OCI-LY3 (cell line): ENCODE measurements at regions not wholly inside any gene's neighbourhood (a gene's known extent, or its start where the extent isn't known, plus 50 kb on each side); places are given as distances from the start of the nearest gene placed in this dataset.

Source experiments
- H2AFZ ChIP-seq: fragments of 200-600, 300-600 bp; shearing (Covaris generic); 2 replicates; pipeline ENCODE4 v1.6.0; 2014; ENCODE audit warnings: antibody characterized with exemption, low read depth, low read length
- H3K27ac ChIP-seq: fragments of 200-600, 300-600 bp; sonication (generic); 2 replicates; pipeline ENCODE4 v1.5.1; 2014; ENCODE audit warnings: mild to moderate bottlenecking, low read length, moderate library complexity, mixed read lengths
- H3K27me3 ChIP-seq: fragments of 200-600, 300-600 bp; sonication (generic); 2 replicates; pipeline ENCODE4 v1.6.1; 2014; ENCODE audit warnings: low read depth, low read length, mixed read lengths
- H3K36me3 ChIP-seq: fragments of 200-600, 300-600 bp; sonication (generic); replicated peaks from 2 replicates; pipeline ENCODE3; 2014; ENCODE audit warnings: low read depth, low read length, mixed read lengths
- H3K4me1 ChIP-seq: fragments of 300-600, 200-600 bp; sonication (generic); 2 replicates; pipeline ENCODE4 v1.6.1; 2014; ENCODE audit warnings: low read length, mixed read lengths
- H3K4me2 ChIP-seq: fragments of 200-600, 300-600 bp; sonication (generic); 2 replicates; pipeline ENCODE4 v1.6.1; 2014; ENCODE audit warnings: low read length, mixed read lengths
- H3K4me3 ChIP-seq: fragments of 300-600, 200-600 bp; sonication (generic); 2 replicates; pipeline ENCODE4 v1.5.1; 2014; ENCODE audit warnings: antibody characterized with exemption, mild to moderate bottlenecking, low read length, moderate library complexity
- H3K79me2 ChIP-seq: fragments of 300-600, 200-600 bp; shearing (Covaris generic); 2 replicates; pipeline ENCODE4 v1.6.1; 2014; ENCODE audit warnings: mild to moderate bottlenecking, low read length, mixed read lengths
- H3K9ac ChIP-seq: fragments of 300-600, 200-600 bp; shearing (Covaris generic); 2 replicates; pipeline ENCODE4 v1.6.0; 2014; ENCODE audit warnings: mild to moderate bottlenecking, low read length, moderate library complexity
- H3K9me3 ChIP-seq: fragments of 200-600, 300-600 bp; shearing (Covaris generic); 2 replicates; pipeline ENCODE4 v1.6.1; 2014; ENCODE audit warnings: low read length, mixed read lengths; ENCODE audit not compliant: insufficient read depth
- H4K20me1 ChIP-seq: fragments of 200-600, 300-600 bp; sonication (generic); 2 replicates; pipeline ENCODE4 v1.6.1; 2016; ENCODE audit warnings: low read length, mixed read lengths; ENCODE audit not compliant: insufficient read depth
- EZH2phosphoT487 ChIP-seq: fragments of 200-600 bp; shearing (Covaris generic); IDR thresholded peaks from 2 replicates; pipeline ENCODE4 v1.6.1; 2018; ENCODE audit warnings: antibody characterized with exemption, mixed run types, low read depth
- TF ChIP-seq, protein P1 (sequence below): fragments of 200-600, 300-600 bp; sonication (generic); IDR thresholded peaks from 2 replicates; pipeline ENCODE4 v1.5.1; 2014; ENCODE audit warnings: antibody characterized with exemption, low read length, low read depth

DNA sequence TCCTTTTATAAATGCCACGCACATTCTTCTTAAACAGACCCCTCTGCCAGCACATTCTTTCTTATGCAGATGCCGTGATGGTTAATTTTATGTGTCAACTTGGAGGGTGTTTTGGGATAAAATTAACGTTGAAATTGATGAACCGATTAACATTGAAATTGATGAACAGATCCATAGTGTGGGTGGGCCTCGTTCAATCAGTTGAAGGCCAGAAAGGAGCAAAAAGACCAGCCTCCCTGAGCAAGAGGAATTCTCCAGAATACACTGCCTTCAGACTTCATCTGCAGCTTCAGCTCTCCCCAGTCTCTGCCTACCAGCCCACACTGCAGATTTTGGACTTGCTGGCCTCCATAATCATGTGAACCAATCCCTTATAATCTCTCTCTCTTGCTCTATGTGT lies 233.6 kb upstream of the BCOR start:
- Histone ChIP-seq H2AFZ (no peak overlapping the region), H4K20me1 (no peaks in the 10 kb centered on the region), H3K27ac (no peak overlapping the region), H3K9me3 (no peaks in the 10 kb centered on the region), H3K4me1 (peaks cover 21% of the 10 kb centered on the region), H3K4me3 (no peak overlapping the region), H3K27me3 (no peaks in the 10 kb centered on the region), H3K4me2 (no peak overlapping the region), H3K36me3 (no peaks in the 10 kb centered on the region), H3K79me2 (no peaks in the 10 kb centered on the region), H3K9ac (no peak overlapping the region)
- TF ChIP-seq EZH2phosphoT487 = no peak
- TF ChIP-seq, protein P1, sequence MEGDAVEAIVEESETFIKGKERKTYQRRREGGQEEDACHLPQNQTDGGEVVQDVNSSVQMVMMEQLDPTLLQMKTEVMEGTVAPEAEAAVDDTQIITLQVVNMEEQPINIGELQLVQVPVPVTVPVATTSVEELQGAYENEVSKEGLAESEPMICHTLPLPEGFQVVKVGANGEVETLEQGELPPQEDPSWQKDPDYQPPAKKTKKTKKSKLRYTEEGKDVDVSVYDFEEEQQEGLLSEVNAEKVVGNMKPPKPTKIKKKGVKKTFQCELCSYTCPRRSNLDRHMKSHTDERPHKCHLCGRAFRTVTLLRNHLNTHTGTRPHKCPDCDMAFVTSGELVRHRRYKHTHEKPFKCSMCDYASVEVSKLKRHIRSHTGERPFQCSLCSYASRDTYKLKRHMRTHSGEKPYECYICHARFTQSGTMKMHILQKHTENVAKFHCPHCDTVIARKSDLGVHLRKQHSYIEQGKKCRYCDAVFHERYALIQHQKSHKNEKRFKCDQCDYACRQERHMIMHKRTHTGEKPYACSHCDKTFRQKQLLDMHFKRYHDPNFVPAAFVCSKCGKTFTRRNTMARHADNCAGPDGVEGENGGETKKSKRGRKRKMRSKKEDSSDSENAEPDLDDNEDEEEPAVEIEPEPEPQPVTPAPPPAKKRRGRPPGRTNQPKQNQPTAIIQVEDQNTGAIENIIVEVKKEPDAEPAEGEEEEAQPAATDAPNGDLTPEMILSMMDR = no peak

DNA sequence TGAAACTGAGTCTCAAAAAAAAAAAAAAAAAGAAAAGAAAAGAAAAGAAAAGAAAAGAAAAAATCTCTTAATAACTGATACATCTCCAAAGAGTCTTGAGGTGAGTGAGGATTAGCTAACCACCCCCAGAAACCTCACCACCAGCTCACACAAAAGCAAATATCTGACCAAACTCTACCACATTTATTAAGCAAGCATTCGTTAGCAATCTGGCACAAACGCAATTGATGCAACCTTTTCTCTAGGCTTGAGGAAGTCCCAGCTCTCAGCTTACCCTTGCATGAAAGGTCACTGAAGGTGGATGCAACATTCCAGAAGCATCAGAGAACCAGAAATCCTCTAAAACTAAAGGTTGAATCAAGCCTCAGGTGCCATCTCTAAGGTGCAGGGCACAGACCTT lies 231.9 kb upstream of the BCOR start:
- Histone ChIP-seq H3K27ac (no peak overlapping the region), H3K4me1 (peaks cover 21% of the 10 kb centered on the region), H3K36me3 (no peaks in the 10 kb centered on the region), H3K27me3 (no peaks in the 10 kb centered on the region), H3K79me2 (no peaks in the 10 kb centered on the region), H3K9ac (no peak overlapping the region), H3K4me2 (no peak overlapping the region), H4K20me1 (no peaks in the 10 kb centered on the region), H3K9me3 (no peaks in the 10 kb centered on the region), H3K4me3 (no peak overlapping the region), H2AFZ (no peak overlapping the region)
- TF ChIP-seq EZH2phosphoT487 = no peak
- TF ChIP-seq, protein P1 = no peak

DNA sequence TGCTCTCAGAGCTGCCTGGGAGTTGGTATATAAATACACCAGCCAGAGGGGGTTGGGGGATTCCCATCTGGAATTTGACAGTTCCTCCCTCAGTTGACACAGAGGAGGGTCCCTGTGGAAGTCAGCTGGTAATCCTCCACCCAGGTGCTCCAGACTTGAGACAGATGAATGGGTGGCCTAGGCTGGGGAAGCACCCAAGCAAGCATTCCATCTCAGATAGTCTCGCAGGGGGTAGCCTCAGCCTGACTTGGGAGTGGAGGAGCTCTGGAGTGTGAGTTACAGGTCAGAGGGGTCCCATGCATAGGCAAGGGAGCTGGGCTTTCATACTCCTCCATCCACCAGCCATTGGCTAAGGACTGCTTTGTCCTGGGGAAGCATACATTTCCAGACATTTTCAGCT lies 229.3 kb upstream of the BCOR start:
- Histone ChIP-seq H3K4me3 (no peak overlapping the region), H3K27me3 (no peaks in the 10 kb centered on the region), H4K20me1 (no peaks in the 10 kb centered on the region), H3K9ac (no peak overlapping the region), H3K9me3 (no peaks in the 10 kb centered on the region), H3K4me1 (peaks cover 18% of the 10 kb centered on the region), H3K79me2 (no peaks in the 10 kb centered on the region), H2AFZ (no peak overlapping the region), H3K36me3 (no peaks in the 10 kb centered on the region), H3K4me2 (no peak overlapping the region), H3K27ac (no peak overlapping the region)
- no peak for TF ChIP-seq EZH2phosphoT487
- TF ChIP-seq, protein P1 = no peak

DNA sequence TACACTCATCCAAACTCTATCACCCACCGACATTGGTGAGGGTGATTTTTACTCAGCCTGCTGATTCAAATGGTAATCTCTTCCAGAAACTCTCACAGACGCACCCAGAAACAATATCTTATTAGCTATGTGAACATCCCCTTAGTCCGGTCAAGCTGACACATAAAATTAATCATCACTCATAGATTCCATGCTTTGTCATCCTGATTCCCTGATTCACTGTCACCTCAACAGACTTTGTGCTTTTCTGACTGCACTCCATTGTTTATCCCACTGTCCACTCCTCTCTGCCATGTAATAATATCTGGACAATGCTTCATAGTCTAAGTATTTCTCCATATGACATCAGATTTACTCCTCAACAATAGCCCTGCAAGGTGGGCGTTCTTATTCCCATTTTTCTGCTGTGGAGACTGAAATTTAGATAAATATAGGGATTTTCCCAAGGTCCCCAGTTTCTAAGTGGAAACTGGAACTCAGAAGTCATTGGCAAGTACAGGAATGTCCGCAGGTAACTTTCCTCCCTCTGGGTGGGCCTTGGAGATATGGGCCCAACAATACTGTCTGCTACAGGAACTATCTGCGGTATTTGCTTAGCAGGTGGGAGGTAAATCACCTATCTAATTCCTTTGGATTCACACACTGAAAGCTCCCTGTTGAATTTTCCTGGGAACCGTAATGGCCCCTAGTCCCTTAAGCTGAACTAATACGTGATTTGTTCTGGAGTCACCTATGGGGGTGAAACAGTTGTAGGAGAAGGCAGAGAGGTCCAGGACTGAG lies 228.6 kb upstream of the BCOR start:
- Histone ChIP-seq H3K27me3 (no peaks in the 10 kb centered on the region), H3K4me2 (no peak overlapping the region), H3K4me1 (peaks cover 13% of the 10 kb centered on the region), H3K79me2 (no peaks in the 10 kb centered on the region), H3K27ac (no peak overlapping the region), H3K36me3 (no peaks in the 10 kb centered on the region), H3K4me3 (no peak overlapping the region), H4K20me1 (no peaks in the 10 kb centered on the region), H2AFZ (no peak overlapping the region), H3K9ac (no peak overlapping the region), H3K9me3 (no peaks in the 10 kb centered on the region)
- no peak for TF ChIP-seq EZH2phosphoT487
- TF ChIP-seq, protein P1 = no peak
